GM19351 (cell line): ENCODE measurements at regions not wholly inside any gene's neighbourhood (a gene's known extent, or its start where the extent isn't known, plus 50 kb on each side); places are given as distances from the start of the nearest gene placed in this dataset.
A peak's percentile ranks its signal among the peaks of the same experiment; 100 is the strongest.
"Not testable (repeated sequence)": the region's sequence is repeated elsewhere in the genome, so short reads cannot be mapped to it uniquely, and the experiment has no call there.

Source experiments
- ATAC-seq: cut with Tn5 transposase; IDR thresholded peaks from one replicate; pipeline ENCODE4 v1.9.1; 2021; ENCODE audit warnings: mild to moderate bottlenecking, moderate library complexity; ENCODE audit not compliant: unreplicated experiment

DNA sequence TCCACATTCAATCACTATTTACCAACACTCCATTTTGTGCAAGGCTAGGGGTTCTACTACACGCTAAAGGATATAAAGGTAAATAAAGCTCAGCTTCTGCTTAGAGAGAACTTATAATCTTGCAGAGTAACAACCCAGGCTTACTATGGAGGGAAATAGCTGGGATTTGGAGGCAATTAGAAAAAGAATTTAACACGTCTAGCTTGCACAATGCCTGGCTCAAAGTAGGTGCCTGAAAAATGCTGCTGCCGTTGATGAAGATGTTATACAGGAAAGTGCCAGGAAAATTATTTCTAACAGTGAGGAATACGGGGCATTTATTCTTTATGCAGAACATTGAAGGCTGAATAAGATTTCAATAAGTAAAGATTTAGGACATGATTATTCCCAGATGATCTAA lies 214.2 kb downstream of the KITLG start:
- no peak for ATAC-seq

DNA sequence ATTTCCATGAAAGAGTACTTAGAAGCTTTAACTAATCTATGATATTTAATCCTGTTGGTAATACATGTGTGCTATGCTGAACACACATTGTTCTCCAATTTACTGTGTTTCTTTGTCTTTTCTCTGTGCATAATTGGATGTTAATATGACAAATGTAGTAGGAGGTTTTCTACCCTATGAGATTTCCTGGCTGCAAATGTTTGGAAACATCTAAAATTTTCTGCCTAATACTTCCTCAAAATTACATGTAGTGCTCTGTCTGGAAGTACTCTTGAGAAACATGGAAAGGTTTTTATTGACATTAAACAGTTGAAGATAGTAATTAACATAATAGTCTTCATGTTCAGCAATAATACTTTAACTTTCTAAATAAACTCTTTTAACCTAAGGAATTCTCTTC lies 213.0 kb downstream of the KITLG start:
- ATAC-seq, result no peak

DNA sequence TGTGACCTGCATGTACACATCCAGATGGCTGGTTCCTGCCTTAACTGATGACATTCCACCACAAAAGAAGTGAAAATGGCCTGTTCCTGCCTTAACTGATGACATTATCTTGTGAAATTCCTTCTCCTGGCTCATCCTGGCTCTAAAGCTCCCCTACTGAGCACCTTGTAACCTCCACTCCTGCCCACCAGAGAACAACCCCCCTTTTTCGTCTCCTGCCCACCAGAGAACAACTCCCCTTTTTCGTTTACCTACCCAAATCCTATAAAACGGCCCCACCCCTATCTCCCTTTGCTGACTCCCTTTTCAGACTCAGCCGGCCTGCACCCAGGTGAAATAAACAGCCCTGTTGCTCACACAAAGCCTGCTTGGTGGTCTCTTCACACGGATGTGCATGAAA lies 212.2 kb downstream of the KITLG start:
- ATAC-seq, result not testable (repeated sequence)

DNA sequence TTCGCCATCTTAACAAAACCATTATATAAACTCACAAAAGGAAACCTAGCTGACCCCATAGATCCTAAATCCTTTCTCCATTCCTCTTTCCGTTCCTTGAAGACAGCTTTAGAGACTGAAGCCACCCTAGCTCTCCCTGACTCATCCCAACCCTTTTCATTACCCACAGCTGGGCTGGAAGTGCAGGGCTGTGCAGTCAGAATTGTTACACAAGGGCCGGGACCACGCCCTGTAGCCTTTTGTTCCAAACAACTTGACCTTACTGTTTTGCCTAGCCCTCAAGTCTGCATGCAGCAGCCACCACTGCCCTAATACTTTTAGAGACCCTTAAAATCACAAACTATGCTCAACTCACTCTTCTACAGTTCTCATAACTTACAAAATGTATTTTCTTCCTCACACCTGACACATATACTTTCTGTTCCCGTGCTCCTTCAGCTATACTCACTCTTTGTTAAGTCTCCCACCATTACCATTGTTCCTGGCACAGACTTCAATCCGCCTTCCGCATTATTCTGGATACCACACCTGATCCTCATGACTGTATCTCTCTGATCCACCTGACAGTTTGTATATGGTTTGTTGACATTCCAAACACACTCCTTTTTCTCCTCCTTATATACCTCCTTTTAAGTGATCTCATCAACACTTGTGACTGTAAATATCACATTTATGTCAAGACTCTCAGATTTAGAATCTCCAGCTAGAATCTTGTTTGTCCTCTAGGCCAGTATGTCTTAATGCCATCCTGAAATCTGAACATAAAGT lies 208.7 kb downstream of the KITLG start:
- no peak for ATAC-seq

DNA sequence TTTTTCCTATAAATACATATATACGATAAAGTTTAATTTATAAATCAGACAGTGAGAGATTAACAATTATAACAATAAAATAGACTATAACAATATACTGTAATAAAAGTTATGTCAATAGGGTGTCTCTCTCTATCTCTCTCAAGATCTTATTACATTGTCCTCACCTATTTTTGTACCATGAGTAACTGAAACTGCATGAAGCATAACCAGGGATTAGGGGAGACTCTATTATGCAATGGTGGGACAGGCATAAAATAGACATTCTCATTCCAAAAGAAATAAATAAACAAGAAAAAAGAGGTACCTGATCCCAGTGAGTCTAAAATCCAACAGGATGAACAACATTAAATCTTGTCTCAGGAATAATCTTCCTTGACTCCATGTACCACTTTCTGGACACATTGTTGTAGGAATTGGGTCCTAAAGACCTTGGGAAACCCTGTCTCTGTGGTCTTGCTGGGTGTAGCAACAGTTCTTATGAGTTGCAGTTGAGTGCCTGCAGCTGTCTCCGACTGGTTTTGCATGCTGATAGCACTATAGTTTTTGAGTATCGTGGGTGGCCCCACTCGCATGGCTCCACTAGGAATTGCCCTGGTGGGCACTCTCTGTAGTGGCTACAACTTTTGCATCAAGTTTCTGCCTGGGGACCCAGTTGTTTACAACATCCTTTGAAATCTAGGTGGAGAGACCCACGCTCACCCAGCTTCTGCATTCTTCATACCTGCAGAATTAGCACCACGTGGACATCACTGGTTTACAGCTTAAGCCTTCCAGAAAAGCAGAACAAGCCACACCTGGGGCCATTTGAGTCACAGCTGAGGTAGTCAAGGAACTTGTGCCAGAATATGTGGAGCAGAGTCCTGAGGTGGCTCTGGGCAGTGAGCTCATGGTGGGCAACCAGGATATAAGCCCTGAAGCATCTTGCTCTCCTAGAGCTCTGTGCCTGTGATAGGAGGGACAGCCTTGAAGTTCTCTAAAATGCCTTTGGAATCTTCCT lies 204.7 kb downstream of the KITLG start:
- ATAC-seq, result no peak

DNA sequence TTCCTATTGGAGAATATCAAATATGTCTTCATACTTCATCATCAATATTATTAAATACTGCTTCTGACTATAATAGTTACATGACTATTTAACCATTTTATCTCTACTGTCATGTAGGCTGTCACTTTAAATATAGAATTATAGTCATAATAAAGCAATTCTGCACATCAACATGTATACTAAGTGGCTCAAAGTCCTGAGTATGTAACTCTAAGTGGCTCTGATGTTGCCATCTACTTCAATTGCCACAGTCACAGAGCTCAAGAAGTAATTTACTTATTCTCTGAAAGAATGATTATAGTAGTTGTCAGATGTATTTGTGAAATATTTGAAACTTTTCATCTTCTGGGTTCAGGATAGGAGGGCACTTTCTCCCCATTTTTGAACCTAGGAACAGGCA lies 202.3 kb downstream of the KITLG start:
- no peak for ATAC-seq

DNA sequence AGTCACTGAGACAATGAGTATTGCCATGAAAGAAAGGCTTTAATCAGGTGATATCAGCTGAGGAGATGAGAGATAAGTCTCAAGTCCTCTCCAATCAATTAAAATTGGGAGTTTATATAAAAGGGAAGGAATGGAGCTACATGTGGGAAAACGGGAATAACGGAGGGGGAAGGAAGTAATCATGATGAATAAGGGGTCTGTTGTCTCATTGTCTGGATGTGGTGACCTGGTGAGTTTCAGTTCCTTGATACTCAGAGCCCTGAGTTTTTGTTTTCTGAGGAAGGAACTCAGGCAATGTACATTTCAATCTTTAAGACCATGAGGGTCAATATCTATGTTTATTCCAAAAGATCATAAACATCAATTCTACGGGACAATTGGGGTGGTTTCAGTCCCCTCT lies 198.8 kb downstream of the KITLG start:
- ATAC-seq, result no peak

DNA sequence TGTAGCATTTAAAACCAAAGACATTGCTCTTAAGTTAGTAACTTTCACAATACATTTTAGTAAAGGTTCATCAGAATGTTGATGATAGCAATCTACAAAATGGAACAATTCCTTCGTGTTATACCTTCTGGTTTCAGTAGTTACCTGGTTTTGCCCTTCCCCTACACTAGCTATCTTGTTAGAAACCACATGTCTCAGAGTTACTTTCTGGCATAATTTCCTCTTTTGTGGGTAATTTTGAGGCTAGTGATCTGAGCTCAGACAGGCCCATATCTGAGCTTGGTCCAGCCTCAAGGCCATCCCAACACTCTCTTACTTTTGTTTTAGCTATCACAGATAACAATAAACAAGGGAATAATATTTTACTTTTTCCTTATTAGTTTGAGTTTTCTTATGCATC lies 196.9 kb downstream of the KITLG start:
- ATAC-seq, result peak; percentile 82

DNA sequence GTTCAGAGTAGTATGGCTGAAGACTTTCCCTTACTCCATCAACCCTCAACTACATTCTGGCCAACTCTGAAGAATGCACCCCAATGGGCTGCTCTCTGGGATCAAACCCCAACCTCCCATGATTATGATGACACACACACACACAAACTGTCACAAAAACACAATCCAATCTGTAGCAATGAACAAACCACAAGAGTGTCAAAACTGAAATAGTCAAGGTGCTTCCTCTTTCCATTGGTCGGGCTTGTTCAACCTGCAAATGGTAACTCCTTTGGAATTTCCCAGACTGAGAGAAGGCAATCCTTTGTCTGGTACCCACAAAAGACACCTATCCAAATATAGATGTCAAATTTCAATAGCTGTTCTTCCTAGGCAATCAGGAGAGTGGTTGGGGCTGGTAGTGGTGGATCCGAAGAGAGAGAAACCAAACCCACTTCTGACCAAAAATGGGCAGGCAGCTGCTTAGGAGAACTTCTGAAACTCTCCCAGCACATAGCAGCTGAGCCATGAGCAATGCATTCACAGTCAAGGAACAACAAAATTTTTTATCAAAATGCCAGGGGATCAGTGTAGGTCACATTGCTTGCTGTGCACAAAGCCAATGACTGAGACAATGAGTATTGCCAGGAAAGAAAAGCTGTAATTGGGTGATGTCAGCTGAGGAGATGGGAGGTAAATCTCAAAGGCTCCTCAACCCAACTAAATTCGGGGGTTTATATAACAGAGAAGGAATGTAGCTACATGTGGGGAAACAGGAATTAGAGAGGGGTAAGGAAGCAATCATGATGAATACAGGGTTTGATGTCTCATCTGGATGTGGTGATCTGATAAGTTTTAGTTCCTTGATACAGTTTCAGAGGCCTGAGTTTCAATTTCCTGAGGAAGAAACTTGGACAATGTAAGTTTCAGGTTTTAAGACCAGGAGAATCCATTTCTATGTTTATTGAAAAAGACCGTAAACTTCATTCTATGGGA lies 191.4 kb downstream of the KITLG start:
- peak; percentile 39 for ATAC-seq

DNA sequence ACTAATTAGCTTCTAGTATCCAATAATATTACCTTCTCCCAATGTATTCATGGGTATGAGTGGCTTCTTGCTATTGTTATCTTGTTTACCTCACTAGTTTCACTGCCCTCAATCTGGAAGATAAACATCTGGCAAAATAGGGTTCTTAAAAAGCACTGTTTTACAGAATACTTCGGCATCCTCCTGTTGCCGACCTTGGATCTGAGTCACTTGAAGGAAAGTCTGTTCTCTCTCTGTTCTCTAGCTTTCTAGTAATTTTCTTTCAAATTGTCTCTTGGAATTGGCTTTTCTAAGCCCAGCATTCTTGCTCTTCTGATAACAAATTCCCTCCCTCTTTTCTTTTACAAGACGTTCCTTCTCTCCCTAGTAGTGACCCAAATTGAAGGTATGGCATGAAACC lies 189.5 kb downstream of the KITLG start:
- no peak for ATAC-seq

DNA sequence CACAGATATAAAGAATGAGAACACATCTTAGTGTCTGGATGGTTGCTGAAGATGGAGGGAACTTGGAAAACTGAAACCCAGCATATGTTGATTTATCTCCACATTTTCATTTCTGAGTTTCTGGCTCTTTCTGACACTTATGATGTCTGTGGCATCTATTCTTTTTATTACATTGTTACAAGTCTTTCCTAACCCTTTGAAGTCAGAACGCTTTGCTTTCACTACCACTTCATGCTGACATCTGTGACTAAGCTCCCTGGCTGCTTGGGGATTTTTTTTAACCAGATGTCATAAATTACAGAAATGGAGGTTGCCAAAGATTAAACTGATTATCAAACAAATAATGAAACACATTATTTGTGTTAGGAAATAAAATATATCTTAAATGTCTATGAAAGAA lies 188.7 kb downstream of the KITLG start:
- peak; percentile 62 for ATAC-seq

DNA sequence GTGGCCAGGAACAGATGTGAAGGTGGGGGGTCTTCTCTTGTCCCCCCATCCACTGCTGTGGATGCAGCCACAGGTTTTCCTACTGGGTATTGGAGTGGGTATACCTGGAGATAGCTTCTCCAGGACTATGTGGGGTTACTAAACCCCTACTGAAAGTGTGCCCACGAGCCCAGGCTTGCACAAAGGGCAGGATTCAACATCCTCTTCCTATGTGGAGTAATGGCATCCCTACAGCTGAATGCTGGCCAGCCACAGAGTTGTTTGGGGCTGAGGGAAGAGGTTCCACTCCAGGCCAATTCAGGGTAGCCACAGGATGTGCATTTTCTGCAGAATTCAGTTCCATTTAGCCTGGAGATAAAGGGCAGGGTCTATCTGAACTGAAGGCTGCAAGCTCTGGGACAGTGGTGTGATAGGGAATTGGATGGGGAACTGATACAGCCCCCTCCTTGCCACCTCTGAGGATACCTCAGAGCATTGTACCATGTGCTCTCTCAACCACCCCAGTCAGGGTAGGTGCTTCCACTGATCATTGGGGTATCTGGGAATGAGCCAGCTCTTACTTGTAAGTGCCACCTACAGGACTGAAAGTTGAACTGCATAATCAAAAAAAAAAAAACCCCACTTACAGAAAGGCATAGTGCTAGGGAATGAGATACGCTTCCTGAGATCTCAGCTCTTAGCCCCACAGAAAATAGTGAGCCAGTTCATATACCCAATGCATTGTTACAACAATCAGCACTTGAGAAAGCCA lies 187.1 kb downstream of the KITLG start:
- peak; percentile 44 for ATAC-seq

DNA sequence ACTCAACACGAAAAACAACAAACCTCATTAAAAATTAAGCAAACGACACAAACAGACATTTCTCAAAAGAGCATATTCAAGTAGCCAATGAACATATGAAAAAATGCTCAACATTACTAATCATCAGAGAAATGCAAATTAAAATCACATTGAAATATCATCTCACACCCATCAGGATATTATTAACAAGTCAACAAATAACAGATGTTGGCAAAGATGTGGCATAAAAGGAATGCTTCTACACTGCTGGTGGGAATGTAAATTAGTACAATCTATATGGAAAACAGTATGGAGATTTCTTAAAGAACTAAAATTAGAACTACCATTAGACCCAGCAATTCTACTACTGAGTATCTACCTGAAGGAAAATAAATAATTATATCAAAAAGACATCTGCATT lies 182.2 kb downstream of the KITLG start:
- ATAC-seq, result no peak

DNA sequence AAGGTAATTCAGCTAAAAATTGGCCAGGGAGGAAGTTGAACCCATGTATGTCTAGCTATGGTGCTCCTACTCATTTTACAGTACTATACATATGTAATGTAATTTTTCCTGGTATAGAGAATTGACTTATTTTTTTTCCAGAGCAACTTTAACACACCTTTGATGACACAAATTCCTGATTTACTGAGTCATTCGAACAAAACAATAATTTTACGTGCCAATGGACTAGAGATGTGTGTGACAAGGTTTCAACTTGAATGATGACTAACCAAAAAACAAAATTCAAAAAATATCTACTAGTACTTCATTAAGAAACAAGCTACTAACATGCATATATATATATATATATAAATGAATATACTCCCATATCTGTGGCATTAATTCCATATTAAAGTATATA lies 180.5 kb downstream of the KITLG start:
- no peak for ATAC-seq

DNA sequence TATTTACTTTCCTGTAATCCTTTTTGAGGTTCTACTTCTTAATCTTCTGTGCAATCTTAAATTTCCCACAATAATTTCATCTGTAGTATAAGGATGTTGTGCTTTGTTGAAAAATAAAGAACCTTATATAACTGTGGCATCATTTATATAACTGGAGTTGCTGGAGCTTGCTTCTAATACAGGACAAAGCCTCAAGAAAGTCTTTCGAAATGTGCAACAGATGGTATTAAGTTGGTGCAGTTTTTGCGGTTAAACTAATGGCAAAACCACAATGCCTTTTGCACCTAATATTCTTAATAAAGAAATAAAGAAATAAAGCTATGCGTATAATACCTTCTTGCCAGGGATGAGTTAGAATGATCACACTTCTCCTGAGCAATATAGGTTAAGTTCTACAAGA lies 180.0 kb downstream of the KITLG start:
- ATAC-seq, result no peak

DNA sequence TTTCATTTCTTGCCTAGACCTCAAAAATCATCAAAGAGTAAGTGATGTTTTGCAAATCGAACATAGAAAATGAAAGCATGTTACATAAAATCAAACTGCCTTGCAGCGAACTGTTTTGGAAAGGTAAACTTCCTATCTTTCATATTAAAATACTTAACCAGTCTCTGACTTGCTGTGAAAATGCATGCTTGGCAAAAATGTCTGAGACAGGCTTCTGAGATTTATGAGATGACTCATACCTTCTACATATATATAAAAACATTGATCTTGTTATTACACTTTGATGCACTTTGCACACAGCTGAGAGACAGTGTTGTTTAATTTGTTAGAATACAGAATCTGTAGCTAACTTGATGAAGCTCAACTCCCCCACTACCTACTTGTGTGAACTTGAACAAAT lies 179.1 kb downstream of the KITLG start:
- peak; percentile 66 for ATAC-seq

DNA sequence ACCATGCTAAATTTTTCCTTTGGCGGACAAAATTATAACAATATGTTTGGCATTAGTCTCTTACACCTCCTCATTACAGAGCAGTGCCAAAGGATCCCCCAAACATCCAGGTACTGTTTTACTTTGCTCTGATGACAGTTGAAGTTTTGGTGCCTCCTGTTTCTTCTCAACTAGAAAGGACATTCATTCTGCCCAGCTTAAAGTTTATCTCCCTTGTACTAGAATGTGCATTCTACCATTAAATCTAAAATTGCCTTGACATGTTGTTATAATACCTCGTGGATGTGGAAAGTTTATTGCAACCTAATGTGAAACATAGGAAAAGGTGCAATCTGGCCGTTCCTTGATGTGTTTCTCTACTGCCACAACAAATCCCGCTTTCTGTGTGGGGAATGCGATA lies 173.4 kb downstream of the KITLG start:
- no peak for ATAC-seq

DNA sequence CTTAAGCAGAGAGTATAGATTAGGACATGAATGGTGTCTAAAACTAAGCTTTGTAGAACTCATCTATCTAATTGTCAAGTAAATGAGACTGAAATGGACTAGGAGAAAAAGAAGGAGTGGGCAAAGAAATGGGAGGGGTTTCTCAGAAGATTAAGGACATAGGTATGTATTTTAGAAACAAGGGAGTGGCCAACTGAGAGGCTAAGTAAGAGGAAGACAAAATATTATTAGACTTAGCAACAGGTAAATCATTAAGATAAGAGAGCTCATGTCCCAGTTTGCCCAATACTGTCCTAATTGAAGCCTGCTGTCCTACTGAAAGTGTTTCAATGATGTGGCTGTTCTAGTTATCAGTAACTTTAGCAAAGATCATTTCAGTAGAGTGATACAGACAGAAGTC lies 171.4 kb downstream of the KITLG start:
- ATAC-seq, result no peak

DNA sequence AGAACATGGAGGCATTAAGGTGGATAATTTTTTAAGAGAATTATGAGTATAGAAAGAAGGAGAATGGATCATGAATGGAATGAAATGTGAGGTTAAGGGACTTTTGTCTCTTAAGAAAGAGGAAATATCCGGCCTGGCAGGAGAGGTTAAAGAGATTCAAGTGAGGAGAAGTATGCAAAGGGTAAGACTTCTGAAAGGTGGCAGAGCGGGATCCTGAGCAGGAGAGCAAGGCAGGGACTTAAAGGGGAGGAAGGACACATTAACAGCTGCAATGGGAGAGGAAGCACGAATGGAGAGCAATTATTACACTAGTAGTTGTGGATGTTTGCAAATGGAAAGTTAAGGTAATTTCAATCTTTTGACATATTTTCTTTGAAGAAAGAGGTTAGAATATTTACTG lies 171.0 kb downstream of the KITLG start:
- no peak for ATAC-seq

DNA sequence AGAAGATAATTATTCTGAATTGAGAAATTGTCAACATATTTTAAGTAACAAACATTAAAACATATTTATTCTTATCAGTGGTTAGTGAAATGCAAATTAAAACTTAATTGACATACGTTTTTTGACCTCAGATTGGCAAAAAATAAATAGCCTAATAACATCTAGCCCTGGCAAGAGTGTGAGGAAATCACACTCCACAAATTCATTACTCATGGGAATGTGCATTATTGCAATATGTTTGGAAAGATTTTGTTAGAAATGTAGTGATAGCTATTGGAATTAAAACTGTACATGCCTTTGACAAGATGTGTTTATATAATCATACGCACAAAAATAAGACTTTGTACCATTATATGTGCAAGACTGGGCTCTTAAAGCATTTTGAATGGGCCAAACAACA lies 168.6 kb downstream of the KITLG start:
- ATAC-seq, result no peak
